ENCODE measurements at regions not wholly inside any gene's neighbourhood (a gene's known extent, or its start where the extent isn't known, plus 50 kb on each side); places are given as distances from the start of the nearest gene placed in this dataset.

DNA sequence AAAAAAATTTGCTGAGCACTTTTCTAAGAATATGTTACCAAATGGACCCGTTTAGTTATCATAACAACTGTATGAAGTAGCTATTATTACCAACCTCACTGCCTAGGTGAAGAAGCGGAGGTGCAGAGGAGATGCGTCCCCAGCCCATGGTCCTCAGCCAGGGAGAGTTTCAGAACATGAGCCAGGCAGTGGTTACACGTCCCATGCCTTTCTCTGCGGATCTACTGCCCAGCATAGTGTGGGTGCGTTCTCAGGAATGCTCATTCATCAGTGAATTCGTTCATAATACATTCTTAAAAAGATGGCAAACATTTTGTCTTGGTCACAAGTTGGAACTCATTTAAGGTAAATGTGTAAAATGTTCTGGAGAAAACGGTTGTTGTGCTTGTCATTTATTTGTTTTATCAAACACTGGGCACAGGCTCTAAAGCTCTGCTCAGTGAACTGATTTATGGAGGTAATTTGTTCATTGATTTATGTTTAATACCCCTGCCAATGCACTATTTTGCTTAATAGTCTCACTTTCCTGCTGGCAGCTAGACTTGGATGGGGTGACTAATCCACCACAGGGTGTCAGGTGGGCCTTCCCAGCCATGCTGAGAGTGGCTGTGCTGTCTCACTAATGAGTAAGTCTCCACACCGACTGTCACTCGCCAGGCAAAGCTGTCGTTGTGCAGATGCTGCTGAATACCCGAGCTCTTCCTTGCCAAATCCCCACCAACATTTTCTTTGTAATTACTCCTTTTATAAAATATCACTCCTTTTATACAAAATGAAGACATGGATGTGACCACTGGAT, 248.8 kb downstream of the TENT4A start:
- H3K9me3 ChIP-seq = no peaks in the 10 kb centered on the region
- no peaks in the 10 kb centered on the region for H3K4me1 ChIP-seq
- no peak overlapping the region for H3K4me3 ChIP-seq
- WGBS = 64% methylated on average over 12 of the region's 12 CpGs
- H3K27me3 ChIP-seq = no peaks in the 10 kb centered on the region
- no peak for DNase-seq (ENCODE audit: low spot score in 2 of 2)
- TF ChIP-seq, protein P1, sequence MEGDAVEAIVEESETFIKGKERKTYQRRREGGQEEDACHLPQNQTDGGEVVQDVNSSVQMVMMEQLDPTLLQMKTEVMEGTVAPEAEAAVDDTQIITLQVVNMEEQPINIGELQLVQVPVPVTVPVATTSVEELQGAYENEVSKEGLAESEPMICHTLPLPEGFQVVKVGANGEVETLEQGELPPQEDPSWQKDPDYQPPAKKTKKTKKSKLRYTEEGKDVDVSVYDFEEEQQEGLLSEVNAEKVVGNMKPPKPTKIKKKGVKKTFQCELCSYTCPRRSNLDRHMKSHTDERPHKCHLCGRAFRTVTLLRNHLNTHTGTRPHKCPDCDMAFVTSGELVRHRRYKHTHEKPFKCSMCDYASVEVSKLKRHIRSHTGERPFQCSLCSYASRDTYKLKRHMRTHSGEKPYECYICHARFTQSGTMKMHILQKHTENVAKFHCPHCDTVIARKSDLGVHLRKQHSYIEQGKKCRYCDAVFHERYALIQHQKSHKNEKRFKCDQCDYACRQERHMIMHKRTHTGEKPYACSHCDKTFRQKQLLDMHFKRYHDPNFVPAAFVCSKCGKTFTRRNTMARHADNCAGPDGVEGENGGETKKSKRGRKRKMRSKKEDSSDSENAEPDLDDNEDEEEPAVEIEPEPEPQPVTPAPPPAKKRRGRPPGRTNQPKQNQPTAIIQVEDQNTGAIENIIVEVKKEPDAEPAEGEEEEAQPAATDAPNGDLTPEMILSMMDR (IDR thresholded peaks at IDR 0.05) = no peak
- TF ChIP-seq POLR2A (IDR thresholded peaks at IDR 0.05) (no peak), POLR2AphosphoS5 (IDR thresholded peaks at IDR 0.05) (no peak), EP300 (IDR thresholded peaks at IDR 0.05) (no peak)
- H3K27ac ChIP-seq = no peak overlapping the region
- H3K36me3 ChIP-seq = no peaks in the 10 kb centered on the region

DNA sequence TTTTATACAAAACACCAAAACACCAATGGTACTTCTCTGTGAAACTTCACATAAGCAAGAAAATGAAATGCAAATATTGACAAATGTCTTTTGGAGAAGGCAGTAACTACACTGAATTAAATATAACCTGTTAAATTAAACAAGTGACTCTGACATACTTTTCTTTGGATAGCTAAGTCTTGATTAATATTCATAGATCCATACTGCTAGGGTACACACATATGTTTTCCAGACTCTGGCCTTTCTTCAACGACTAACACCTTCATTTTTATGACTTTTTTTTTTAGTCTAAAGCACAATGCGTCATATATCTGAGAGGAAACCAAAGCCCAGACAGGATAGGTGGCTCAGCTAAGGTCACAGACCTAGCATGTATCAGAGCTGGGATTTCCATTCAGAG, 263.7 kb downstream of the TENT4A start:
- WGBS = 41% methylated on average over 2 of the region's 2 CpGs
- no peak overlapping the region for H3K4me3 ChIP-seq
- H3K27ac ChIP-seq = no peak overlapping the region
- no peak for DNase-seq (ENCODE audit: low spot score in 2 of 2)
- H3K4me1 ChIP-seq = no peaks in the 10 kb centered on the region
- no peaks in the 10 kb centered on the region for H3K9me3 ChIP-seq
- TF ChIP-seq EP300 (IDR thresholded peaks at IDR 0.05) (no peak), POLR2AphosphoS5 (IDR thresholded peaks at IDR 0.05) (no peak), POLR2A (IDR thresholded peaks at IDR 0.05) (no peak)
- TF ChIP-seq, protein P1 (IDR thresholded peaks at IDR 0.05) = no peak
- no peaks in the 10 kb centered on the region for H3K27me3 ChIP-seq
- no peaks in the 10 kb centered on the region for H3K36me3 ChIP-seq

DNA sequence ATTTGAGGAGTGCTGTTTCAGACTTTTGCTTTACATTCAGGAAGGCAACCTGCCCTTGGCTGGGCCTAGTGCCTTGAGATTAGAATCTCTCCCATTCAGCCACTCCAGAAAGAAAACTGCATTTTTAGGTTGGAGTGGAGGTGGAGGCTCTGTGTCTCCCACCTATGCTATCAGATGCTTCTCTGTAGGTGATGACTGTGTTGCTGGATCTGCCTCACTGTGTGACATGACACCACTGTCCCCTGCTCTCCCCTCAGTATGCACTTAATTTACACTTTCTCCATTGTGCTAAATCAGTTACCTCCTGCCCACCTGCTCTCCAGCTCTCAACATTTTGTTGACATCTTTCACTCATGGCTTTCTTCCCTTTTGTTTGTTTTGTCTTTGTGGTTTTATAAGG, 265.8 kb downstream of the TENT4A start:
- no peaks in the 10 kb centered on the region for H3K36me3 ChIP-seq
- no peaks in the 10 kb centered on the region for H3K27me3 ChIP-seq
- TF ChIP-seq POLR2A (IDR thresholded peaks at IDR 0.05) (no peak), POLR2AphosphoS5 (IDR thresholded peaks at IDR 0.05) (no peak), EP300 (IDR thresholded peaks at IDR 0.05) (no peak)
- TF ChIP-seq, protein P1 (IDR thresholded peaks at IDR 0.05) = no peak
- no peaks in the 10 kb centered on the region for H3K9me3 ChIP-seq
- H3K27ac ChIP-seq = no peak overlapping the region
- H3K4me3 ChIP-seq = no peak overlapping the region
- no peak for DNase-seq (ENCODE audit: low spot score in 2 of 2)
- H3K4me1 ChIP-seq = no peaks in the 10 kb centered on the region

DNA sequence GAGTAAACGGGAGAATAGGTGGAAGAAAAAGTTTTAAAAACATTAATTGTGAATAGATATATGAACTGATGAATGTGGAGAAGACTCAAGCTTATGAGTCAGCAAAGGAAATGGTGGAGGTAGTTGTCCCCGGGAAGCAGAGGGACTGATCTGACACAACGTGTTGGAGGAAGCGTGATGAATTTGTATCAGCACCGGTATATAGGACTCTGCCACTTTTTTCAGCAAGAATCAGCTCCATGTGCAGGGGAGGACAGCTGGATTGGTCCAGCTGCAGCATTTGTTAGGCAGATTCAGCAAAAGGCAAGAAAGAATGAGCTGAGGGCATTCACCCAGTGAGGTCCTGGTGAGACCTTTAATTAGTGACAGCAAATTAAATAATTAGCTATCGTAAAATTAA, 276.0 kb downstream of the TENT4A start:
- H3K9me3 ChIP-seq = no peaks in the 10 kb centered on the region
- WGBS = 43% methylated on average over 6 of the region's 6 CpGs
- DNase-seq (ENCODE audit: low spot score in 2 of 2) = no peak

DNA sequence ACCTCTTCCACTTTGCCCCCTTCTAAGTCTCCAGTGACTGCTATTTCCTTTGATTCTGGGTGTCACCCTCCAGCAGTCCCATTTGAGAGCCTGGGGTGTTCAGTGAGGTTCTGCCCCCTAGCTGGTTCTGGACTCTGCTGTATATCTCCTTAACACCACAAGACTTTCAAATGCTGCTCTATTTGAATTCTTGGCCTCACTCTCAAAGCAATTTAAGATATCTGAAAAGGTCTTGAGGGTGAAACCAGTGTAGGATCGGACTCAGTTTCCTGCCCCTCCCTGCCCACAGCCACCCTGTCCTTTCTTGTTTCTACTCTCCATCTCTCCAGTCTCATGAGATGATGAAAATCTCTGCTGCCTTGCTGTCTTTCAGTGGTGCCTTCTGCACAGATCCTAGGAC, 280.9 kb downstream of the TENT4A start:
- TF ChIP-seq POLR2A (IDR thresholded peaks at IDR 0.05) (no peak), EP300 (IDR thresholded peaks at IDR 0.05) (no peak), POLR2AphosphoS5 (IDR thresholded peaks at IDR 0.05) (no peak)
- TF ChIP-seq, protein P1 (IDR thresholded peaks at IDR 0.05) = no peak
- Histone ChIP-seq H3K9me3 (peaks cover 5% of the 10 kb centered on the region), H3K27me3 (no peaks in the 10 kb centered on the region), H3K4me1 (no peaks in the 10 kb centered on the region), H3K27ac (no peak overlapping the region), H3K36me3 (no peaks in the 10 kb centered on the region), H3K4me3 (no peak overlapping the region)
- no peak for DNase-seq (ENCODE audit: low spot score in 2 of 2)
- 78% methylated on average over 1 of the region's 1 CpG for whole genome bisulfite sequencing

More for the DNA sequence above, 276.0 kb downstream of the TENT4A start:
- TF ChIP-seq POLR2A (IDR thresholded peaks at IDR 0.05) (no peak), EP300 (IDR thresholded peaks at IDR 0.05) (no peak), POLR2AphosphoS5 (IDR thresholded peaks at IDR 0.05) (no peak)
- TF ChIP-seq, protein P1 (IDR thresholded peaks at IDR 0.05) = no peak
- no peak overlapping the region for H3K4me3 ChIP-seq
- H3K36me3 ChIP-seq = no peaks in the 10 kb centered on the region
- H3K4me1 ChIP-seq = no peaks in the 10 kb centered on the region
- H3K27me3 ChIP-seq = no peaks in the 10 kb centered on the region
- H3K27ac ChIP-seq = no peak overlapping the region

All from suprapubic skin (tissue), 4 donors.